ENCODE measurements at regions not wholly inside any gene's neighbourhood (a gene's known extent, or its start where the extent isn't known, plus 50 kb on each side); places are given as distances from the start of the nearest gene placed in this dataset.

- DNase-seq, result no peak
These were observed 121.0 kb upstream of the HAAO start for GRCh38 chr2:42913280-42913878.

DNA sequence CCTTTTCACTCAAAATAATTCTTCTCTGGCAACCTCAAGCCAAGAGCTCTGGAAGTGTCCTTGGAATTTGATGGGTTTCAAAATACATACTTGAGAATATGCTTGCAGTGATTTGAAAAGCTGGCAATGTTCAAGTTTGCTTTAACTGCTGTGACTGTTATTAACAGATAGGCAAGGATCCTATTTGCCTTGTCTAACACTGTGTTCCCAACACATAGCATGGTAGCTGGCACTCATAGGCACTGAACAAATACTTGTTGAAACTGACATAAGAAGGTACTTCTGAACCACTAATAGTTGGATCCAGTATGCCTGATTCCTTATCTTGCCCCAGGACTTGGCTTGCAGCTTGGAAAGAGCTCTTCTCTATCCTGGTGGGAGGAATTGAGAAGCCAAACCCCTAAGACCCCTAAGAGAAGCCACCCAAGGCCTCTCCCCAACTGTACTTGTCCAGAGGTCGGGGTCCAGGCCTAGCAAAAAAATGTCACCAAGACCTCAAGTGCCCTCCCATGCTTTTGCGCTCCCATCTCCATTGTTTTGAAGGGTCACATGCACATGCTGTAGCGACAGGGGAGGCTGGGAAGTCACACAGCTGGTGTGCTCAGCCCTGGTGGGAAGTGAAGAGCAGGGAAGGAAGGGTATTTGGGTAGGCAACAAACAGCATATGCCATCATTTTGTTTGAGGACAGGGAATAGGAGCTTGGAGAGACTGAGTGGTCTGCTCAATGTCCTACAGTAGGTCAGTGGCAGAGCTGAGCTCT lies 118.4 kb upstream of the HAAO start:
- no peak for DNase-seq

DNA sequence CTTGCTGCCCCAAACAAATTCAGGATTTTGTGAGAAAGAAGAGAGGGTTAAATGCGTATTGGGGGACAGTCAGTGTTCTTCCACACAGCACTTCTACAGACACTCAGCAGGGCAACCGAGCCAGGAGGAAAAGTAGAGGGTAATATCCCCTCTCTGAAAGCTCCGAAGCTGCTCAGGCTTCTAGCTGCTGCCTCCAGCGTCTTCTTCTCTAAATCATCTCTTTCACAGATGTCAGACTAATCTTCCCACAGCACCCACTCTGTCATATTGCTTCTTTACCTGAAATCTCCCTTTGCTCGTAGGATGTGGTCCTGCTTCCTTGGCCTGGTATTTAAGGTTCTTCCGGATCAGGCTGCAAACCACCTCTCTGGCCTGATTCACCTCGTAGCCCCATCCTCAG lies 117.6 kb upstream of the HAAO start:
- no peak for DNase-seq

DNA sequence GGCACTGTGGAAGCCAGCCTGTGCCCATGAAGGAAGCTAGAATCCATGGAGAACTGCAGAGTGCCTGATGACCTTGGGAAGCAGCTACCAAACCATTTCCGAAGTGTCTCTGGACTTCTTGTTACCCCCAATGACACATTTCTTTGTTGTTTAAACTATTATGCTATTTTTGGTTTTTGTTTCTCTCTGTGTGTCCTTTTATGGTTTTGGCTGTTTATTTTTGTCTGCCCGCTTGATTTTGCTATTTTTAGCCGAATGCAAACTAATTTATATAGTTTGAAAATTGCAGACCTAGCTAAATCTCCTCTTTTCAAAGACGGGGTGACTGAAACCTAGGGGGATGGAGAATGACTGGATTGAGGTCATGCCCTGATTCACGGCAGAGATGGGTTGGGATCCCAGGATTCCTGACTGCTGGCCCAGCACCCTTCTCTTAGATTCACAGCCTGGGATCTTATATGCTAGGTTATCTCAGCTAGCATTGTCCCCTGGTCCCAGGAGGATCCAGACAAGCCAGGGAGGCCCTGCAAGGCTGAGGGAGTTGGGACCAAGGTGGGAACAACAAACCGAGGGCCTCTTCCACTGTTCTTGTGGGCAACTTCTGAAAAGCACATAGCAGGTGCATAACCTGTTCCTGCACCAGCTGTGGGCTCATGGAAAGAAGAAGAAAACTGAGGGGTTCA lies 116.3 kb upstream of the HAAO start:
- no peak for DNase-seq

- DNase-seq, result no peak
These were observed 115.5 kb upstream of the HAAO start for GRCh38 chr2:42907835-42908234.

DNA sequence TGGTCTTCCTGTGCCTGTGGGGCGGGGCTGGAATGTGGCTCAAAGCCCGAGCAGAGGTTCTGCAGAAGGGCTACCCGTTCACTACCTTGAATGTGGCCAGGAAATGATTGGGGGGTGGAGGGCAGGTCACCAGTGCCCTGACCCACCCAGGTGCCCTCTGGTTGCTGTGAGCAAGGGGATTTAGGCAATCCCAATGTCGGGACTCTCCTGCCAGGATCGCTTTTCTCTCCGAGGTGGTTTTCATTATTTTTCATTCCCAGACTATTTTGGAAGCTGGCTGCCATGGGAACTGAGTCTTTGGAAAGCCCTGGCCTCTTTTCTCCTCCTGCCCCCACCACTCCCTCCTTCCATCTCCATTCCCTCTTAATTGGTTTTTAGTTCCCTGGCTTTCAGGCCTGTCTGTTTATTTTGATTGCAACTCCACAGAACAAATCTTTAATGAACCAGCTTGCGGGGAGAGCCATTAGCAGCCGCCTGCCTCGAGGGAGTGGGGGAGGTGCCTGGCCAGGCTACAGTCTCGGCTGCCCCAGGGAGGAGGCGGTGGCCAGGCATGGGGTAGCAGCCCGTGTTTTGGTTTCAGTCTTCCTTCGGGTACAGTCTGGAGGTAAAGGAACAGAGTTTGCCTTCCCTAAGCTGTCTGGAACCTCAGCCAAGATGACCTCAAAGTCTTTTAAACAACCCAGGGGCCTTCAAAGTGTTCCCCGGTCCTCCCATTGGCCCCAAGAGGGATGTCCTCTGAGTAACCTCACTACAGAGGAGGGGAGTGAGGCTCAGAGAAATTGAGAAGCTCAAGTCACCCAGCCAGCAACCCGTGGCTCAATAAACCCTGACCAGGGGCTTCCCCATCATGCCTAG lies 114.4 kb upstream of the HAAO start:
- DNase-seq, result peak; percentile 77

DNA sequence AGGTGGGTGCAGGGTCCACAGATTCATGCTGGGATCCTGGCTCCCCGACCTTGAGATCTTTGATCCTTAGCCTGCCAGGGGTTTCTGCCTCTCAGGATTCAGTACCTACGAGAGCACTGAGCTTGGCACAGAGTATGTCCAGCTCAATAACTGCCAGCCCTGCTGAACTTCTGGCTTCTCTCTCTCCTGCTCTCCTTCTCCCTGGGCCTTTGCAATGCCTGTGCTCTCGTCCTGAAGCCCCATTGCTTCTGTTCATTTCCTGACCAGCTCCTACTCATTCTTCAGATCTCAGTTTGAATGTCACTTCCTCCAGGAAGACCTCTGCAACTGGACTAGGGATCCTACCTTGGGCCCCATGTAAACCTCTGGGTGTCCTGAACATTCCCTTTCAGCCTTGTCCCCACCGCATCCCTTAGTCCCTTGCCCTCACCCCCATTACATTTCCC lies 113.8 kb upstream of the HAAO start:
- DNase-seq, result no peak

DNA sequence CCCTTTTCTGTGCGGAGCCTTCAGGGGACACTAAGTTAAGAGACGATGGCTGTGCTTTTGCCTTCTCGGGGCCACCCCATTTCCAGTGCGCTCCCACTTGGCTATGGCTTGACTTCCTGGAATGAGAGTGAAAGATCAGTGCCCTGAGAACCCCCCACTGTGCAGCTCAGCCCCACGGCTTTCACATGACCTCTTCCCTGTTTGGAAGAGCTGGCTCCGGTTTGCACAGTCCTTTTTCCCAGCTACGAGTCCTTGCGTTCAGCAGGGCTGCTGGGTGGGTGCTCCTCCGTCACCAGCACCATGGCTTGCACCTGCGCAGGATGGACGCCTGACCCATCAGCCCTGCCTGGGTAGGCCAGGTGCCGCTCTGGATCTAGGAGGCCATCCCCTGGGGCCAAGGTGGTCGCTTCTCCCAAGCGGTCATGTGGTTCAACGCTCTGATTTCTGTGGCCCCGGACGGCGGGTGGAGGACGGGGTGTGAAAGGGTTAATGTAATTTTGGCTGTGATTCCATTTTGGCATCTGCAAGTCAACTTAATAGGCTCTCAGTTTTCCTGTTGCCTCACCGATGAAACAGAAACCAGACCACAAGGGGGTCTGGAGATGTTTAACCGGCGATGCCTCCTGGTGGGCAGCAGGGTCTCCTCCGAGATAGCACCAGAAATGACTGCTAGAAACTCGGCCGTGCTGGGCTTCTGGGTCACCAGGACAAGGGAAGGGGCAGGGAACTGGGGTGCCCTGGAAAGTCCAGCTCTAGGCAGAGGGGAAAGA lies 113.1 kb upstream of the HAAO start:
- DNase-seq, result no peak

DNA sequence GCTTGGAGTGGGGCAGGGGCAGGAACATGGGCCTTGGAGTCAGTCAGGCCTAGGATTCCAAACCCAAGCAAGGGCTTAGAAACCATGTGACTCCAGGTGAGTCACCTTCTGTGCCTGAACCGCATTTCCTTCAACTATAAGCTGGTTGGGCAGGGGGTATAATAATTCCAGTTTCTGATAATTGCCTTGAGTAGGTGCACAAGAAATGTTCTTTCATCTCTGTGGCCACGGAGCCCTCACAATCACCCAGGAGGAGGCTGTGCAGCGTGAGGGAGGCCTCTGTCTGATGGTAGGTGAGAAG lies 112.1 kb upstream of the HAAO start:
- DNase-seq, result no peak

DNA sequence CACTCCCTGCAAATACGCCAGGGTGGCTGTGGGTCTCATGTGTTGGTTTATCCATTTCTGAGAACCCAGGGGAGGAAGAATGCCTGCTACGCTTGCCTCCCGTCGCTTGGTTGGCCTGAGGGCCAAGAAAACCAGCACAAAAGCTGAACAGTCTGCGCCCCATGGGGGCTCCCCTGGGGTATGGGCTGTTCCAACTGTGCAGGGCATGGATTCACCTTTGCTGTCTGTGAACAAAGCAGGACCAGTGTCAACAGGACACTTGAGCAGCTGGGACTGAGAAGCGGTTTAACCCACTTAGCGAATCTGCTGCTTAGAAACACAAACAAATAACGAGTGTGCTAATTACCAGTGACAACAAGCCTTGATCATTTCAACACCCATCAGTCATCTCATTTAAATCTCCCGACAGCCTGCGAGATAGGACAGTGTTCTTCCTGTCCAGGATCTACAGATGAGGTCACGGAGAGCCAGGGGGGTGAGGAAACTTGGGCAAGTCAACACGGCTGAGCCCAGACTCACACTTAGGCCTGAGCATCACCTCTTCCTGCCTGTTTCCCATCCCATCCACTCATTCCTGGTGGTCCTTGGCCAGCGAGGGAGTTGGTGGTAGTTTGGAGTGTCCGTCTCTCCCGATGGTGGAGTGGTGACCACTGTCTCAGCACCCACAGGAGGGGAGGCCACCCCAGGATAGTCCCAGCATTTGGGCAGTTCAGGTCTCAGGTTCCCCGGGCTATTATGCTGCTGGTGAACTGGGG lies 111.6 kb upstream of the HAAO start:
- peak; percentile 25 for DNase-seq

- no peak for DNase-seq
These were observed 110.7 kb upstream of the HAAO start for GRCh38 chr2:42902939-42903709.

DNA sequence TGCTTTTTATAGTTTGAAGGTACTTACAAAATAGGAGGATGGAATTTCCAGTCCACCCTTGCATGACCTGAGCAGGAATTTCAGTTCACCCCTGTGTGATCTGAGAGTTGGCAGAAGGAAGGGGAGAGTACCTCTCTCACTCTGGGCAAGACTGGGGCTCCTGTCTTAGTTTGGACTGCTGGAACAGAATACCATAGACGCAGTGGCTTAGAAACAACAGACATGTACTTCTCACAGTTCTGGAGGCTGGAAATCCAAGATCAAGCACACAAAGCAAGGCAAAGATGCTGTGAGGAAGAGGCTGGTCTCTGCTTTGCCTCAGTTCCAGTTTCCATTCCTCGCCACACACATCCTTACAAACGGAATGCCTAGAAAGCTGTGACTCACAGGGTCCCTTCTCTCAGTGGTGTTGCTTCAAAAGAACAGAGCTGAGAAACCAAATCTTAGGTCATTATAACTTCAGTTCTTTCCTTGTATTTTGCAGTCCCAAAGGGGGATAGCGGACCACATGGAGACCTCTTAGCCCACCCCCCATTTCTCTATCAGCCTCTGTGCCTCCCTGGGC lies 108.8 kb upstream of the HAAO start:
- no peak for DNase-seq

DNA sequence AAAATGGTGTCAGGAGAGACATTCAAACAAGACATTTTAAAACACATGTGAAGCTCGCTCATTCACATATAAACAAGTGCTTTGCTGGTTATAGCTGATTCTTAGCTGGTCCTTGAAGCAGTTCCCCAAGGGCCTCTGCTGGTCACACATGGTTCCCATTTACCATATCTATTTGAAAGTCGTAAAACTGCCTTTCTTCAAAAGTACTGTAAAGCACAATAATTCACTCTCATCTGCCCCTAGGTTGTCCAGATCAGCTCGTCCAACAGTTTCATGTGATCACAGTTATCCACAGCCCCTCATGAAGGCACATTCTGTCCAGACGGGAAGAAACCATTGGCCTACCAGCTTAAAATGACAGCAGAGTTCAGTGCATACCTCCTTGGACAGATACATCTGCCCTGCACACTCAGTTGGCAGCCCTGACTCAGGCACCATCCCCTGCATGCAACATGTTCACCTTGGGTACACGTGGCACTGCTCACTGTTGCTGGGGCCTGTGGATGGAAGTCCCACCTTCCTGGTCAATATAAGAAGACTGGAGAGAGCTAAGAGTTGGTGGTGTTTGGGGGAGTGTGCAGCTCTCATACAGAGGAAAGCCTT lies 108.0 kb upstream of the HAAO start:
- no peak for DNase-seq

- no peak for DNase-seq
These were observed 105.0 kb upstream of the HAAO start for GRCh38 chr2:42897358-42897757.

- DNase-seq, result no peak
These were observed 103.4 kb upstream of the HAAO start for GRCh38 chr2:42895791-42896135.

DNA sequence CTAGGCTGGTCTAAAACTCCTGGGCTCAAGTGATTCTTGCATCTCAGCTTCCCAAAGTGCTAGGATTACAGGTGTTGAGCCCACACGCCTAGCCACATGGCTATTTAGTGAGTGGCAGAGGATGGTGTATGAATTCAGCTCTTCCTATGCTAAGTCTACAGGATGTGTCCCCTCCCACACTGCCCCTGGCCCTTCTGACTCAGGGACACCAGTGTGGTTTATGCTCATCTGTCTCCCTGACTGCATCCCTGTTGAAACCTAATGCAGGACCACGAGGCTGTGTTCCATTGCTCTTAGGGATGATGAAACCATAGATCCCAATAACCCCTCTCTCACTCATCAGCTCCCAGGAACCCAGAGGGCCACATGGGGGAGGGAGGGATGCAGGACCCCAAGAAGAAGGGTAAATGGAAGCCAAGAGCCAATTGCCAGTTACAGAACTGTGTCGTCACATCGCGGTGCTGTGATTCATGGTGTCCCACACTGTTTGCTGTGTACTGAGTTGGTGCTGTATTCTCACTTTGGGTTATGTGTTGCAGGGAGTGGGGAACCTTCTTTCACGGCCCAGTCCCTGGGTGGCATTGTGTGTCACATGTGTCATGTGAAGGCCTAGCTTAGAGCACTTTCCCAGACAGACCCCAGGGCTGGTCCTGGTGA lies 102.9 kb upstream of the HAAO start:
- DNase-seq, result no peak

GRCh38 chr2:42893047-42893758 lies 100.8 kb upstream of the HAAO start:
- no peak for DNase-seq

DNA sequence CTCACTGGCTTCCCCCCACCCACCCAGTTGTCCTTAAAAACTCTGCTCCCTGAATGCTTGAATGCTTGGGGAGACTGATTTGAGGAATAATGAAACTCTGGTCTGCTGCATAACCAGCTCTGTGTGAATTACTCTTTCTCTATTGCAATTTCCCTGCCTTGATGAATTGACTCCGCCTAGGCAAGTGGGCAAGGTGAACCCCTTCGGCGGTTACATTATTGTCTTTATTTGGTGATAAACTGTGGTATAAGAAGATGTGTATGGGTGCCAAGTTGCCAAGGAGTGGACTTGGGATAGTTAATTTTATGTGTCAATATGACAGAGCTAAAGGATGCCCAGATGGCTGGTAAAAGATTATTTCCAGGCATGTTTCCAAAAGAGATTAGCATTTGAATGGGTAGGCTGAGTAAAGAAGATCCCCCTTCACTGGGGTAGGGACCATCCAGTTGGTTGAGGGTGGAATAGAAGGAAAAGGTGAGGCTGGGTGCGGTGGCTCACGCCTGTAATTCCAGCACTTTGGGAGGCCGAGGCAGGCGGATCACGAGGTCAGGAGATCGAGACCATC lies 98.5 kb upstream of the HAAO start:
- DNase-seq, result no peak
